Transverse colon (tissue), 3 donors: ENCODE measurements at regions not wholly inside any gene's neighbourhood (a gene's known extent, or its start where the extent isn't known, plus 50 kb on each side); places are given as distances from the start of the nearest gene placed in this dataset.

ENCODE experiments used
- CTCF ChIP-seq, 5 experiments: fragments of 200-600 bp in 3 of 5; fragments of 450-650 bp in 2 of 5; sonication (generic) in 3 of 5; IDR thresholded peaks; 1 replicate in 2 of 5; 2 replicates in 3 of 5; pipeline ENCODE4 v1.5.1; 2016 to 2017; ENCODE audit warnings: antibody characterized with exemption in 5 of 5, inconsistent platforms in 3 of 5, mild to moderate bottlenecking in 2 of 5, moderate library complexity in 1 of 5
- POLR2A ChIP-seq: fragments of 450-650 bp; IDR thresholded peaks from one replicate; pipeline ENCODE4 v1.6.1; 2016; ENCODE audit warnings: antibody characterized with exemption, mild to moderate bottlenecking, moderate library complexity

- no peak for TF ChIP-seq CTCF (IDR thresholded peaks at IDR 0.05)
- TF ChIP-seq POLR2A = no peak
Measured at GRCh38 chr5:128711216-128711615, 173.2 kb upstream of the FBN2 start.
